GM10248 (cell line): ENCODE measurements at regions not wholly inside any gene's neighbourhood (a gene's known extent, or its start where the extent isn't known, plus 50 kb on each side); places are given as distances from the start of the nearest gene placed in this dataset.

ENCODE experiments used
- CTCF ChIA-PET: fragments of 300-600 bp; sonication (Branson Sonifier 250); formaldehyde crosslinking; extraction: SDS; loops from one replicate; lab custom pipeline; 2021; ENCODE audit warnings: antibody characterized with exemption; lab: Yijun Ruan, JAX
- POLR2A ChIA-PET: fragments of 350-650 bp; sonication (Branson Sonifier 250); formaldehyde crosslinking; extraction: SDS; loops from one replicate; lab custom pipeline; 2020; ENCODE audit warnings: antibody characterized with exemption; lab: Yijun Ruan, JAX
- DNase-seq: peaks from one replicate; pipeline ENCODE4 v3.0.0; 2012; ENCODE audit errors: extremely low spot score
- CTCF ChIP-seq: IDR thresholded peaks from 2 replicates; pipeline ENCODE4 v1.5.1; 2012; ENCODE audit warnings: mild to moderate bottlenecking, low read depth; ENCODE audit errors: extremely low read depth, missing control alignments, control extremely low read depth

- DNase-seq, result no peak
- TF ChIP-seq CTCF, result no peak
- ChIA-PET POLR2A (no interaction called here), CTCF (no interaction called here)
Measured at GRCh38 chr2:51368250-51368649, 336.3 kb upstream of the NRXN1 start.

- no peak for DNase-seq
- POLR2A ChIA-PET, result no interaction called here
- CTCF ChIA-PET, result no interaction called here
- TF ChIP-seq CTCF, result no peak
Measured at GRCh38 chr2:51350100-51350499, 318.2 kb upstream of the NRXN1 start.

- ChIA-PET POLR2A (no interaction called here), CTCF (interaction anchor here (1.3 kb wide), 1 partner anchor 11 kb away, joined by 3 read pairs; no protein-coding TSS in a partner anchor)
- TF ChIP-seq CTCF, result no peak
- DNase-seq, result no peak
Measured at GRCh38 chr2:51344886-51345285, 313.0 kb upstream of the NRXN1 start.

DNA sequence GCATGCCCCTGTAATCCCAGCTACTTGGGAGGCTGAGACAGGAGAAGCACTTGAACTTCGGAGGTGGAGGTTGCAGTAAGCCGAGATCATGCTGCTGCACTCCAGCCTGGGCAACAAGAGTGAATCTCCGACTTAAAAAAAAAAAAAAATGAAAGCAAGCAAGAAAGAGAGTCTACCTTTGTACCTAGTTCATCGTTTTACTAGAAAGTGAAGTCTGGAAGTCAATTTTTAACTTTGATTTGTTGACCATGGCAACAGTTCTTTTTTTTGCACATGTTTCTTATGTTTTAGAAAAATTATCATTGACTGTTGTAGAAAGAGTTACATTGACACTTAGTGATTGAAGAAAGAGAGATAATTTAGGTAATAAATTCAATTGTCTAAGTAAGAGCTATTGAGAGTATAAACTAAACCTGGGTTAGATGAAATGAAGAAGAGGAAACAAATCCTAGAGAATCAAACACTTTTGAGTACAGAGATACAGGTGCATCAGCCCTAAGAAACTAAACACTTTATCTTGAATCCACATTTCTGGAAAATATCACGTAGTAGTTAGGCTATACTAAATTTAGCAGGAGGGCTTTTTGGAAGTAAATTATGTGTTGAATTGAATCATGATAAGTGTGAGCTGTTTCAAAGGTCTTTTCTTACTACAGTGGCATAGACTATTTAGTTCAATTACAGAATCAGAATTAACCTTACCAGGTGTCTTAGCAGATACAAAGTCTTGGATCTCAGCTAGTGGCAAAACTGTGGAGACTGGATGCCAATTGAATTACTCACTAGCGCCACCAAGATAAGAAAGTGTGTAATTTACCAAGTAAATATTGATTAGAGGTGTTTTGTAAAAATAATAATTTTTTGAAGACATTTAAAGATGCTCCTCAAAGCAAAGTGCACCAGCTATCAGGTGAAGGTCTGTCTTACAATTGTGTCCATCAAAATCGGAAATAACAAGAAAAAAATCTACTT is 303.4 kb upstream of the NRXN1 start:
- DNase-seq, result no peak
- TF ChIP-seq CTCF, result no peak
- ChIA-PET CTCF (no interaction called here), POLR2A (no interaction called here)

GRCh38 chr2:51329512-51329911 is 297.6 kb upstream of the NRXN1 start:
- TF ChIP-seq CTCF, result no peak
- DNase-seq, result no peak
- ChIA-PET POLR2A (no interaction called here), CTCF (interaction anchor here (1.6 kb wide), 1 partner anchor 10 kb away, joined by 3 read pairs; no protein-coding TSS in a partner anchor)

DNA sequence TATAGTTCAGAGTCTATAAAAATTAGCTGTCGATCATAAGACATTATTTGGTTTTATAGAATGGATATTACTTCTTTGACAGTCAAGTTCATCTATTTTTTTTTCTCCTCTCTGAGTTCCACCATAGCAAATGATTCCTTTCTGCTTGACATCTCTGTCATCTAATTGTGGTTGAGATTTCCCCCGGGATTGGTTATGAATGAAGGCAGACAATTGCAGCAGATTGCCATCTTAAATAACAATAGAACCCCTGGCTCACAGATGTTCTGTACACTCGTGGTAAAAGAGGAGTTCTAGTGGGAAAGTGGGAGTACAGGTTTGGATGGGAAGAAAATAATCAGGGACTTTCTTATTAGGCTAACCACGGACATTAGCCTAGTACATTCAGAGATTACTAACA is 292.1 kb upstream of the NRXN1 start:
- POLR2A ChIA-PET, result no interaction called here
- DNase-seq, result no peak
- CTCF ChIA-PET, result no interaction called here
- TF ChIP-seq CTCF, result no peak
